ENCODE measurements at regions not wholly inside any gene's neighbourhood (a gene's known extent, or its start where the extent isn't known, plus 50 kb on each side); places are given as distances from the start of the nearest gene placed in this dataset.
"Not testable (repeated sequence)": the region's sequence is repeated elsewhere in the genome, so short reads cannot be mapped to it uniquely, and the experiment has no call there.

- not testable (repeated sequence) for DNase-seq
Observed at GRCh38 chr9:63912451-63912850, 1372.6 kb downstream of the FOXD4L5 start.

- DNase-seq = not testable (repeated sequence)
Observed at GRCh38 chr9:63909076-63909475, 1375.9 kb downstream of the FOXD4L5 start.

- not testable (repeated sequence) for DNase-seq
Observed at GRCh38 chr9:63899637-63900190, 1385.3 kb downstream of the FOXD4L5 start.

GRCh38 chr9:63881386-63881785 lies 1403.6 kb downstream of the FOXD4L5 start:
- DNase-seq = not testable (repeated sequence)

- not testable (repeated sequence) for DNase-seq
Observed at GRCh38 chr9:63876380-63876779, 1408.6 kb downstream of the FOXD4L5 start.

GRCh38 chr9:63859475-63860215 lies 1425.4 kb downstream of the FOXD4L5 start:
- DNase-seq = peak; percentile 21

- not testable (repeated sequence) for DNase-seq
Observed at GRCh38 chr9:63859090-63859474, 1425.9 kb downstream of the FOXD4L5 start.

- DNase-seq = not testable (repeated sequence)
Observed at GRCh38 chr9:63853140-63853751, 1431.8 kb downstream of the FOXD4L5 start.

GRCh38 chr9:63824804-63825203 lies 1460.2 kb downstream of the FOXD4L5 start:
- DNase-seq = not testable (repeated sequence)

GRCh38 chr9:63823375-63824201 lies 1461.4 kb downstream of the FOXD4L5 start:
- DNase-seq = not testable (repeated sequence)

GRCh38 chr9:63822615-63823374 lies 1462.2 kb downstream of the FOXD4L5 start:
- DNase-seq = not testable (repeated sequence)

GRCh38 chr9:63821293-63821692 lies 1463.7 kb downstream of the FOXD4L5 start:
- DNase-seq = not testable (repeated sequence)

- DNase-seq = not testable (repeated sequence)
Observed at GRCh38 chr9:63820882-63821281, 1464.1 kb downstream of the FOXD4L5 start.

GRCh38 chr9:63820383-63820782 lies 1464.6 kb downstream of the FOXD4L5 start:
- not testable (repeated sequence) for DNase-seq

GRCh38 chr9:63817622-63818518 lies 1467.1 kb downstream of the FOXD4L5 start:
- peak; percentile 55 for DNase-seq

- DNase-seq = peak; percentile 69
Observed at GRCh38 chr9:63816751-63817621, 1468.0 kb downstream of the FOXD4L5 start.

- DNase-seq = not testable (repeated sequence)
Observed at GRCh38 chr9:63814970-63815669, 1469.9 kb downstream of the FOXD4L5 start.

- not testable (repeated sequence) for DNase-seq
Observed at GRCh38 chr9:63813391-63814021, 1471.5 kb downstream of the FOXD4L5 start.

GRCh38 chr9:63812822-63813221 lies 1472.2 kb downstream of the FOXD4L5 start:
- not testable (repeated sequence) for DNase-seq
